ENCODE measurements at regions not wholly inside any gene's neighbourhood (a gene's known extent, or its start where the extent isn't known, plus 50 kb on each side); places are given as distances from the start of the nearest gene placed in this dataset.

DNA sequence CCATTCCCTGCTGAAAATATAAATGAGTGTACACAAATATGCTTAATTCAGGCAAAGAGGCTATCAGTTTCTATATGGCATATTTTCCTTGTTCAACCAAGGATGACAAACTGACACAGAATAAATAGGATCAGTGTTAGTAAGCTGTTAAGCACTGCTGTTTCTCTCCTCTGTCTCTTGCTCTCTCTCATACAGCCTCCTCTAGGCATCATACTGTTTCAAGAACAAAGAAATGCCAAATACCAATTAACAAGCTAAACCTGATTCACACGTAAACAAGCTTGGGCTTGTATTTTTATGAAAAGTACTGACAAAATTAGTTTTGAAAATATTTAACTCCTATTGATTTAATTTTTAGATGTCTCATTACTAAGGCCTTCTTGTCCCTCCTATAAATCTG lies 1027.2 kb upstream of the ACVR2A start:
- no peak for DNase-seq (ENCODE audit: low read depth in 2 of 2)

DNA sequence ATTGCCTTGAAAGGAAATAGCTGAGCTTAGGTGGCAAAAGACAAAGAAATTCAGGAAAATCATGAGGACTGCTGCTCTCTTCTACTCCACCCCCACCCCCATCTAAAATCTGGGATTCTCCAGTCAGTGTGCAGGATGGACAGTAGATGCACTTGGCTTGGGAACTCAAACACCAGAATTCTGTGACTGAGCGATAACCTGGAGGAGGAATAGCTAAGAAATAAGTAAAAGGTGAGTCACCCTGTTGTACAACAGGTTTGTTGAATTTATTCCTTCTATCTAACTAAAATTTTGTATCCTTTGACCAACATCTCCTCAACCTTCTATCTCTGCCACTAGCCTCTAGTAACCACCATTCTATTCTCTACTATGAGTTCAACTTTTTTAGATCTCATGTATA lies 1029.9 kb upstream of the ACVR2A start:
- no peak for DNase-seq (ENCODE audit: low read depth in 2 of 2)

DNA sequence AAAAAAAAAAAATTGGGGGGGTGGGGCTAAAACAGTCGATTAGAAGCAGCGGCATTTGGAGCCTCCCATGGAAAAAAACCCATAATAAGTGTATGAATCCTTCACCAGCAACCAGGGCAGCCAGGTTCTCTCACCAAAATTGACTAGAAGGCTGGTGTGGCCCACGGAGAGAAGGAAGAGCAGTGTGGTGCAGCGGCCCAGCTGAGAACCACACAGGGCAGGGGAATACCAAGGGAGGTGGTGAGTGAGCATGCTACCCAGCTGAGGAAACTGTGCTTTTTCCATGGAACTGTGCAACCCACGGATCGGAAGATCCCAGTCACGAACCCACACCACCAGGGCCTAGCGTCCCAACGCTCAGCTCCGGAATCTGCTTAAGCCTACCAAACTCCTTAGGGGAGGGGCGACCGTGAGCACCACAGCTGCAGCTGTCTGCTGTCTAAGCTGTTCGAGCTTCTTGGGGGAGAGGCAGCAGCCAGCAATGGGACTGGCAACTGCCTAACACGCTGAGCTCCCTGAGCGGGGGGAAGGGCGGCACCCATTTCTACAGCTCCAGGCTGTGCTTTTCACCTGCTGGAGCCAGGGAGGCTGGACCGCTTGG lies 1037.2 kb upstream of the ACVR2A start:
- no peak for DNase-seq (ENCODE audit: low read depth in 2 of 2)

DNA sequence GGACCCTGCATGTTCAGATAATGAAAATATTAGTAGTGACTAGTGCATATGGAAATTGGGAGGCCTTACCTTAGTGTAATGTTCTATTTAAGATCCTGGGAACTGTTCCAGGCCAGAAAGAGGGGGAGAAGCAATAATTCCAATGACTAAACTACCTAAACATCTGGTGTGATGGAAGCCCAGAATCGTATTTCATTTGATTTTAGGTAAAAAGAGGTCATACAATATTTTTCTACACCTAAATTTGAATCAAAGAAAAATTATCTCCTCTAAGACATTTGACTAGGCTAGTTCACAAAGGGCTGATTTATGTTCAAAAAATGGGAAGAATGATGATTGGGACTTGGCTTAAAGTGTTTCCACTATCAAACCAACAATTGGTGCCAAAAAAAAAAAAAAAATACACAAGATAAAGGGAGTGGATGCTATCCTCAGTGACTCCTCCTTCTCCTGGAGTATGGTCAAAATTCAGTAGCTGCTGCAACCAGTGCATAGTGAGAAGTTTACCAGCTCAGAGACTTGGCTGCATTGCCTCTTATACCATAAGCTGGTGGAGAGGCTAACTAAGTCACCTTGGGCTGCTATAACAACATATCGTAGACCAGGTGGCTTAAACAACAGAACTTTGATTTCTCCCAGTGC lies 1038.3 kb upstream of the ACVR2A start:
- no peak for DNase-seq (ENCODE audit: low read depth in 2 of 2)

DNA sequence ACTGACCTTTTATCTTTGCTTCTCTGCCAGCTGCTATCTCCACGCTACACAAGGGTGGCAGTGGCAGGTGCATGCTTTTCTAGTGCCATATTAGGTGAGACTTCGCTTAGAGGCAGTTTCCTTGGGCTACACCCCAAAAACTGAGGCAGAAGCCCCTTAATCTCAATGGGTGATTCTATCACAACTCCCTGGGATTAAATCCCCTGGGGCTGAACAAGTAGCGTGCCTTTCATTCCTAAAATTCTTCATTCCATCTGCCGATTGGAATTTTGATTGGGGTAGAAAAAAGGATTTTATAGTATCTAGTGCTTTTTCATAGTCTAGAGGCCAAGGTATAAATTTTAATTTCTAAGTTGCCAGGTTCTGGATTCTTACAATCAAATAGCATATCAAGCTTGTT lies 1040.5 kb upstream of the ACVR2A start:
- no peak for DNase-seq (ENCODE audit: low read depth in 2 of 2)

DNA sequence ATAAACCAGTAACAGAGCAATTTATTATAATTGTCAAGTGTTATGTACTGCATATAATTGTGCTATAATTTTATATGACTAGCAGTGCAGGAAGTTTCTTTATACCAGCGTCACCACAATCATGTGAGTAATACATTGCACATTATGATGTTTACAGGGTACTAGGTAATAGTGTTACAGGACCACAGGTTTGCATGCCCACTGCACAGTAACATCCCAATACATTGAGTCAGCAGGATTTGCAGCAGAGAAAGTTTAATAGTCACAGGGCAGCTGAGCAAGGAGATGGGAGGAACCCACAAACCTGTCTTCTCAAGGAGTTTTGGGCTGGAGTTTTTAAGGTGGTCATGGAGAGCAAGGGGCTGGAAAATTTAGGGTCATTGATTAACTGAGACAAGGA lies 1042.9 kb upstream of the ACVR2A start:
- DNase-seq (ENCODE audit: low read depth in 2 of 2), result no peak

DNA sequence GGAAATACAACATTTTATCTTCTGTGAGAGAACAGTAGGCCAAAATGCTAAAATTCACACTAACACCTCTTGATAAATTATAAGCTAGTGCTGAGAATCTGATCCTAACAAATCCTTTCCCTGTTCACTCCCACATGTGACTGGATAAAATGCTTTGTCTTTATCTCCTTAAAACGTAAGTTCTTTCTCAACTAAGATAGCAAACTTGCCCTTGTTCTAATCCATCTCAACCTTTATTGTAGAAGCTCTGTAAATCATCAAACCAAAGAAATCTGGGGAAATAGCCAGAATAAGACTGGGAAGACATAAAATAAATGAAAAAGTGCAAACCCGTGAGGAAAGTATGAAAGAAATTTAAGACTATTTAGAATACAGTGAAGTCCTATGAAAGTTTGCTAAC lies 1058.4 kb upstream of the ACVR2A start:
- no peak for DNase-seq (ENCODE audit: low read depth in 2 of 2)

DNA sequence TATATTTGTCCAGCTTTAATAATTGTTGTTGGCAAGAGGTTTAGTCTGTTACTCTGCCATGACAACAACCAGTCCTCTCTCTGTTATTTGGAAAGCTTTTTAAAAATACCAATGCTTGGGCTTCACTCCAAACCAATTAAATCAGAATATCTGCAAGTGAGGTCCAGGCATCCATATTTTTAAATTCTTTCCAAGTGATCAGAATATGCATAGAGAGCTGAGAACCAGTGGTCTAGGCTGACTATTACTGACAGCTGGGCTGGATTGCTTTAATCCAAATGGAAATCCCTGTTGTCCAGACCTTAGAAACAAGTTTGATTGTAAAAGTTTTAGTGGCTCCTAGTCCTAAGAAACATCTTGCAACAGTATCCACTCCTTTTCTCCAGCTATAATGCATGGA lies 1059.7 kb upstream of the ACVR2A start:
- no peak for DNase-seq (ENCODE audit: low read depth in 2 of 2)

DNA sequence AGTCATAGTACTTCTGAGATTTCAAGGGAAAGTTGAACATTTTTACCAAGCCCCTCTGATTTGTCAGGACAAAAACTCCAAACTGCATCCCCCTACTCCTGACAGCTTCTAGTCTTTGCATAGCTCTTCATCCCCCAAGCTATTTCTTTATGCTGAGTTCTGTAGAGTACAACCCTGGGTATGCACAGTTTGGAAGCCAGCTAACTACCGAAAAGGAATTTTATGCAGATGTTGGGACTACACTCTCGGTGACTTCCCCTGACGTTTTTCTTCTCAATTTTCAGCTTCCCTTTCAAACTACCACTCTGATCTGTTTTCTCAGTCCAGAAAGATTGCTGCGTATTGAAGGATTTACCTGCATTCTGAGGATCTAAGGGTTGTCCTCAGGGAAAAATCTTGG lies 1060.2 kb upstream of the ACVR2A start:
- DNase-seq (ENCODE audit: low read depth in 2 of 2), result no peak

DNA sequence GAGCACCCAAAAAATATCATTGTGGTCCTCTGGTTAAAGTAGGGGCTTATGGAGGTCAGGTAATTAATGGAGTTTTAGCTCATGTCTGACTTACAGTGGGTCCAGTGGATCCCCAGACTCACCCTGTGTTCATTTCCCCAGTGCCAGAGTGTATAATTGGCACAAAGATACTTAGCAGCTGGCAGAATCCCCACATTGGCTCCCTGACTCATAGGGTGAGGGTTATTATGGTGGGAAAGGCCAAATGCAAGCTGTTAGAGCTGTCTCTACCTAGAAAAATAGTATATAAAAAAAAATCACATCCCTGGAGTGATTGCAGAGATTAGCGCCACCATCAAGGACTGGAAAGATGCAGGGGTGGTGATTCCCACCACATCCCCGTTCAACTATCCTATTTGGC lies 1067.6 kb upstream of the ACVR2A start:
- DNase-seq (ENCODE audit: low read depth in 2 of 2), result no peak

DNA sequence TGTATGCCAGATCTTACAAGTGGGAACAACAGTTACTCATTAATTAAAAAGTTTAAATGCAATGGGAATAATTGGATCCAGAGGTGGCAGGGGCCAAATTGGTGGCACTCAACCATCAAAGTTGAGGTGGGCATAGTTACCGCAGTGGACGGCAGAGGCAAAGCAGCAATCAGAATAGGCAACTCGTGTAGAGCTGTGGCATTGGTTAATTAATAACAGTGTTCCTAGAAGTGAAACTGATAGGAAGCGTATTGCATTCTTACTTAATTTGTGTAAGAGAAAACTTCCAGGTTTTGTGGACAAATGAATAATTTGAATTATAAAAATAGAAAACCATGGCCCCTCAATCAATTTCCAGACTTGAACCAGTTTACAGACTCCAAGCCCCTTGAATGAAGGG lies 1068.2 kb upstream of the ACVR2A start:
- no peak for DNase-seq (ENCODE audit: low read depth in 2 of 2)

DNA sequence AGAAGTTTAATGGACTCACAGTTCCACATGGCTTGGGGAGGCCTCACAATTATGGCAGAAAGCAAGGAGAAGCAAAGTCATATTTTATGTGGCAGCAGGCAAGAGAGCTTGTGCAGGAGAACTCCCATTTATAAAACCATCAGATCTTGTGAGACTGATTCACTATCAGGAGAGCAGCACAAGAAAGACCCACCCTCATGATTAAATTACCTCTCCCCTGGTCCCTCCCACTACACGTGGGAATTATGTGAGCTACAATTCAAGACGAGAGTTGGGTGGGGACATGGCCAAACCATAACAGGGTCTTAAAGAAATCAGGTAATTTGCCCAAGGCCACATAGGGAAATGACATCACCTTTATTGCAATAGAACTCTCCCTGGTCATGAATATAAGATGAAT lies 1073.3 kb upstream of the ACVR2A start:
- no peak for DNase-seq (ENCODE audit: low read depth in 2 of 2)

DNA sequence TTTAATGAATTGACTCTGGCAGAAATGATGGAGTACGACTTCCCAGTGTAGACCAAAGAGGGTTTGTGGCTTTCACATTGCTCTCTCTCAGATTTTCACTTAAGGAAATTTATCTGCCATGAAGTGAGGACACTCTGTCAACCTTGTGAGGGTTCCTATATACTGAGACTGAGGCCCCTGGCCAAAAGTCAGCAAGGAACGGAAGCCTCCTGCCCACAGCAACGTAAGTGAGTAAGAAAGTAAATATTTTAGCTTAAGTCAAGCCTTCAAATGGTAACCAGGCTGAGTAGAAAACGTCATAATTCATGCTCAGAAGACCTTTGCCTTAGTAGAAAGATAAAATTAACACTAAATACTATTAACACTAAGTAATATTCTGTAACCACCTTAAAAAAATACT lies 1080.5 kb upstream of the ACVR2A start:
- no peak for DNase-seq (ENCODE audit: low read depth in 2 of 2)

DNA sequence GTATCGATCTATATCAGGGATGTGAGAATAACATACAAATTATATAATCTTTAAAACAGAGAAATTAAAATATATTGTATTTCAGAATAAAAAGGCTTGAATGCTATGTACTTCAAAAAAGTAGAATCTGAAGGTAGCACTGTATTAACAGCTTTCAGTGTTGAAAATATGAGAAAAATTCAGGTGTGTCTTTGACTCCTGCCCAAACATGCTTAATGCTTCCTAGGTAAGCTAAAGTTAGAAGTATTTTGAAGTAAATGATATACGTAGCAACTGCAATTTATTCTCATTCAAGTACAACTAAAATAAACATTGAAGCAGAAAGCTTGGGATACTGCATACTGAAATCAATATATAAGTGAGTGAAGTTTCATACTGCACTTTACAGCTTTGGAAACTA lies 1082.0 kb upstream of the ACVR2A start:
- no peak for DNase-seq (ENCODE audit: low read depth in 2 of 2)

DNA sequence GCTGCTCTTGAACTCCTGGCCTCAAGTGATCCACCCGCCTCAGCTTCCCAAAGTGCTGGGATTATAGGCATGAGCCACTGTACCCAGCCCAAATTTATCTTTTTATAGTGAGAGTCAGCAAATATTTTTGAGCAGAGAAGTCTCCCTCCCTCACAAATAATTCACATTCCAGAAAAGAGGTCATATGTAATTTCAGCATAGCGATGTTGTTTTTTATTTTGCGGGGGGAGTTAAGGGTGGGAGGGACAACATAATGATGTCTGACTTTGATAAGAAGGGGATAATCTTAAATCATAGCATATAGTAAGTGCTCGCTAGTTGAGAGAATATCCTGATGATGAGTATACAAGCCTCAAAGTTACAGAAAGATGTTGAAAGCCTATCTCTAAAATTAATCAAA lies 1090.2 kb upstream of the ACVR2A start:
- DNase-seq (ENCODE audit: low read depth in 2 of 2), result no peak

DNA sequence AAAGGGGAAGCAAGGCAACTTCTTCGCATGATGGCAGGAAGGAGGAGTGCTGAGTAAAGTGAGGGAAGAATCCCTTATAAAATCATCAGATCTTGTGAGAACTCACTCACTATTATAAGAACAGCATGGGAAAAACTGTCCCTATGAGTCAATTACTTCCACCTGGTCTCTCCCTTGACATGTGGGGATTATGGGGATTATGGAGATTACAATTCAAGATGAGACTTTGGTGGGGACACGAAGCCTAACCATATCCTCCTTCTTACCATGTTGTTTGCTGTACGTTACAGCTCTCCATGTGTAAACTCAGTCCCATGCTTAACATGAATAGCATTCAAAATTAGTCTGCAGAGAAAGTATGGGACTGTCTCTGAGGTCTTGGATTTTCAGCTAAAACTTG lies 1096.8 kb upstream of the ACVR2A start:
- DNase-seq (ENCODE audit: low read depth in 2 of 2), result no peak

DNA sequence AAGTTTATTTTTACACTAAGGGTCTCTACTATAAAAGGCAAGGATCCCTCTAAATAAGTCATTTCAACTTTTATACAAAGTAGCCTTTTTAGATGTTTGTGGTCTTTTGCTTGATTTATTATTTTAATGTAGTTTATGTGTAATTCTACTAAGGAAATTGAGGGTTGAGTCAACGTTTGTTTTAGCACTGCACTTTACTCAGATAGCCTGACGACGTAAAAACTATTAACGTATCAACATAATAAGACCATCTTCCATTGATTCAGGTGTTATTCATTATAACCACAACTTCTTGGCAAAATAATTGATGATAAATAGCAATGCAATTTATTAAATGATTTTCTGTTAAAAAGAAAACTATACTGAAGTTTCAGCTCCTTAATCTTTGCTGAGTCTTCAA lies 1103.6 kb upstream of the ACVR2A start:
- no peak for DNase-seq (ENCODE audit: low read depth in 2 of 2)

DNA sequence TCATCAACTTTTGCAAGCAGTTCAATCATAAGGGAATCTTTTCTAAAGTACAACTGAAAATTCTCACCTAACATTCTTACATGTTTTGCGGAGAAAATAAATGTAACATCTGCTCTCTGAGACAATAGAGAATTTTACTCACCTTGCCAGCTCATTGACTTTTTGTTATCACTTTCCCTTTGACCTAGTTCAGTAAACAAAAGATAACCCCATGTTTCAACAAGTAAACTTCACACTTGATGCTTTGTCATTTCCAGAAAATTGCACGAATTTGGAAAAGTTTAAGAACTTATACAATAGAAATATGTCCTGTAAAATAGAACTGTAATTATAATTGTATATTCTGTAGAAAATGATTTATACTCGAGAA lies 1110.0 kb upstream of the ACVR2A start:
- DNase-seq (ENCODE audit: low read depth in 2 of 2), result no peak

DNA sequence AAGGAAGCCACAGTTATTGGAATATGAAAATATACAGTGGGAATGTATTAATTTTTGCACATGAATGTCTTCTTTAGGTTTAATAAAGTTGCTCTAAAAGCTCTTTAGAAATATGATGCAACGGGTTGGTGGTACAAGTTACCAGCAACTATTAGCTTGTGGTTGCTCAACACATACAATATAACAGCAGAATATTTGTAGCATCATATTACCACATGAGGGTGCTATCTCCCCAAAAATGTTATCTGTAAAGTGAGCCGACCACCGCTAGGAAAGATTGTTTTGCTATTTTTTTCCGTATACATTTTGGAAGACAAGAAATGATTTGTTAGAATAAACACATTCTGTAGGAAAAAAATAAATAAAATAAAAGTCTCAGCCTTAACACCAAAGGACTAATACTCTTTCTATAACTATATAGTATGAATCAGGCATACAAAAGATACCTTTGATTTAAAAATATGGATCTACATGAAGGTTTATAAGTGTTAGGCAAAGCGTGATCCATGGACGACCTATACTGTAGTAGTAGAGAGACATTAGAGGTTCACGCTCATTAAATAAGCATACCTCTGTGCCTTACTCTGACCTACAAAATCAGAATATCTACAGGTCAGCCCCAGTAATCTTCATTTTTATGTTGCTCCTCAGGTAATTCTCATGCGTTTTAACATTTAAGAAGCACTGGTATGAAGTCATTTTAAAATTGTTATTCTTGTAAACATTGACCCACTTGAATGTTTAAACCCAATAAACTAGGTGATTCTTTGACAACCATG lies 1110.6 kb upstream of the ACVR2A start:
- DNase-seq (ENCODE audit: low read depth in 2 of 2), result no peak

DNA sequence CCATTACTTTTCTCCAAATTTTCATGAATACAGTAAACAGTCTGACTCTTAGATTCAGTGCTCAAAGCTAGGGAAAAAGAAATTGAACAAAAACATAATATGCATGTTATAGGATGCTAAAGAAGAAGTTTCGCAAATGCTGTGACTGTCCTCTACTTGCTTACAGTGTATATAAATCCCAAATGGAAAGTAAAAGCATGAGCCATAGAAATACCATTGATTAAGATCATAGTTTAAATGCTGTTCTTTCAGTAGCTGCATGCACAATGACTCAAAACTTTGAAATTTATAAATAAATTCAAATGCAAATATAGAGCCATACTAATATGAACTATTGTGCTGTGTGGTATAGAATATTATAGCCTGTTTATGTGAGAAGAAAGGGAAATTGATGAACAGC lies 1113.9 kb upstream of the ACVR2A start:
- no peak for DNase-seq (ENCODE audit: low read depth in 2 of 2)

DNA sequence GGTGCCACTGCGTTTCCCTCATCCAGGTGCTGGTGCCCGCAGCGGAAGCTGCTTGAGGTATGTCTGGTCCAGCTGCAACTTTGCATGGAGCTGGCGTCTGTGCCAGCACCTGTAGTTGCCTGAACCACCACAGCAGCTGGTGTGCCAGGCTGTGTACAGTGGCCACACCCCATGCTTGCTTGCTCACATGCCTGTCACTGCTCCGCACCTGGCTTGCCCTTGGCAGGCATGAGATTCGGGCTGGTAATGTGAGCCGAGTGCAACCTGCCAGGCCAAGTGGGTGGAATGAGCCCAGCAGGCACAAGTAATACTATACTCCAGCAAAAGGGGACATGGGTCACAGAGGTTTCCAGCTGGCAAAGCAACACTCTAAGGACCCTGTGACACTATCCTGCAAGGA lies 1123.3 kb upstream of the ACVR2A start:
- DNase-seq (ENCODE audit: low read depth in 2 of 2), result no peak

DNA sequence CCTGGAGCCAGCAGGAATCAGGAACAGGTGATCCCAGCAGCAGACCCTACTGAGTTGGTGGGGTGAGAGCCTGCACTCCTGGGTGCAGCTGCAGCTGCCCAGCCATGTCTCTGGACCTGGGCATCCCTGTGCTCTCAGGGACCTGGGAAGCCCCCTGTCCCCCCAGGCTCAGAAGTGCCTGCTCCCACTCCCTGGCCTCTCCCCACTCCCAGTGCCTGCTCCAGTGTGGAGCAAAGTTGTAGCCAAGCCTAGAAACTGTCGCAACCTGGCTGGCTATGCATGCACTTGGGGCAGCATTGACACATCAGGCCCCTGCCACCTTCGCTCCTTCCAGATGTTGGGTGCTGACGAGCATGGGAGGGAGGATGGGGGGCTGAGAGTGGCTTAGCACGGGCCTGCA lies 1124.7 kb upstream of the ACVR2A start:
- no peak for DNase-seq (ENCODE audit: low read depth in 2 of 2)

DNA sequence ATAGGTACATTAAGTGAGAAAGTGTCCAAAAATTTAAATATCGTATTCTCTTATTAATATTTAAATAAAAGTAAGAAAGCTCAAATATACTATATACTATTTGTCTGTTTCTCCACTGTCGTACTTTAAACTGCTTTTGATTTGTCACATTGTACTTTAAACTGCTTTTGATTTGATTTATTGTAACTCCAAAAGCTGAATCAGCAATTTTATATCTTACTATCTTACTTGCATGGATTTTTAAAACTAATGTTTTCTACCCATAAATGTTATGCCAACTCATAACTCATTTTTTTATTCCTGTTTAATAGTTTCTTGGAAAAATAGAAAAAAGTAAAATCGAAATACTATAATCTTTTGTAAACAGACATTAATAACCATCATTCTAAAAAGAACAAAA lies 1128.2 kb upstream of the ACVR2A start:
- DNase-seq (ENCODE audit: low read depth in 2 of 2), result no peak

DNA sequence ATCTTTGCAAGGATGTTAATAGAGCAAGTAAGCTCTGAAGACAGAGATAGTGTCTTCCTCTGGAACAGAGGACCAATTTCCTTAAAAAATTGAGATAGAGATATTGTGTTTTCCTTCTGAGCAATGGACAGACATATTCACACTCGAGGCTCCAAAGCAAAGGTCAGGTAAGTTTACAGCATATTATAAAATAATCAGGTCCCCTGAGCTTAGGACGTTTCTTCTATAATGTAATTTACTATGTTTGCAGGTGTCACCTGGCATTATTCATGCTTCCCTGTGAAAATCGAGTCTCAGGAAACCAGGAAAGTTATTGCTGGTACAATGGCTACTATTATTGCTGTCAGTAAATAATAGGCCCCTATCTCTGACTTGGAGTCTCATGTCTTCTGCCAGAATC lies 1135.8 kb upstream of the ACVR2A start:
- no peak for DNase-seq (ENCODE audit: low read depth in 2 of 2)
